Mucosa of descending colon (tissue), 3 donors: ENCODE measurements at regions not wholly inside any gene's neighbourhood (a gene's known extent, or its start where the extent isn't known, plus 50 kb on each side); places are given as distances from the start of the nearest gene placed in this dataset.

Experiments
- ATAC-seq: fragments of 200-7000 bp; cut with Tn5 transposase; one replicate; pipeline ENCODE4 v1.9.1; 2020; ENCODE audit warnings: mild to moderate bottlenecking, moderate library complexity
- DNase-seq, 3 donors: peaks; one replicate each; pipeline ENCODE4 v3.0.0-alpha.2; 2020
- H3K36me3 ChIP-seq: fragments of 200-600 bp; one replicate; pipeline ENCODE4 v1.8.0; 2021; ENCODE audit warnings: low read depth, mild to moderate bottlenecking
- H3K4me1 ChIP-seq: fragments of 200-600 bp; one replicate; pipeline ENCODE4 v1.8.0; 2021; ENCODE audit warnings: low read depth, mild to moderate bottlenecking
- H3K4me3 ChIP-seq: fragments of 200-600 bp; one replicate; pipeline ENCODE4 v1.8.0; 2021; ENCODE audit warnings: mild to moderate bottlenecking
- H3K9me3 ChIP-seq: fragments of 200-600 bp; one replicate; pipeline ENCODE4 v1.8.0; 2021; ENCODE audit warnings: mild to moderate bottlenecking
- CTCF ChIP-seq: fragments of 200-600 bp; IDR thresholded peaks from one replicate; pipeline ENCODE4 v1.8.0; 2022; ENCODE audit warnings: antibody characterized with exemption, mild to moderate bottlenecking
- intact Hi-C, 2 donors: fragments of 100-400 bp; cut with DNase I in 1 of 2; cut with micrococcal nuclease in 1 of 2; formaldehyde crosslinking; loops; one replicate each; pipeline versions ENCODE4 v1.11.0 to v1.11.1; 2022; cut with DNase I, micrococcal nuclease
- donor health status: DM: no; HTN: no; CAD: no; lungs with moderate emphysema.
- donor health status: DM: no; HTN: no; CAD: no.
- donor health status: DM: no; HTN: yes; CAD: no.

GRCh38 chr5:21181609-21182125 is 1193.7 kb upstream of the CDH18 start:
- peaks cover 30% of the 10 kb centered on the region for H3K9me3 ChIP-seq
- ATAC-seq, result no peak
- no peaks in the 10 kb centered on the region for H3K4me1 ChIP-seq
- intact Hi-C loops, result no loop called here
- H3K4me3 ChIP-seq, result no peak overlapping the region
- no peak for DNase-seq
- no peaks in the 10 kb centered on the region for H3K36me3 ChIP-seq
- no peak for TF ChIP-seq CTCF

DNA sequence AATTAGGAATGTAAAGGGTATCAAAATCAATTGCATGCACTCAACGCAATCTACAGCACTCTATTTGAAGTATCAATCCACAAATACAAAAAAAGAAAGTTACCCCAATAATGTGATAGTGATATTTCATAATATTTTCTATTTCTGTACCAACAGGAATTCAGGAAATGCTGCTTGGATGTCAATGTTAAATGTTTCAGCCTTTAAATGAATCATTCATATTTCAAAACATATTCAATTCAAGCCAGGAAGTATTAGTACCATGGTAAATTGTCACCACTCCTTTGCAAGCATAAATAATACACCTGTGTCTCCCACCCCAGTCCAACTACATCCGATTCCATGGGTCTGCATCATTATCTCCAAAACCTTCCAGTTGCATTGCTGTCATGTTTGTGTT is 1185.5 kb upstream of the CDH18 start:
- no peak overlapping the region for H3K4me3 ChIP-seq
- intact Hi-C loops, result no loop called here
- no peaks in the 10 kb centered on the region for H3K4me1 ChIP-seq

GRCh38 chr5:21173036-21173435 is 1185.0 kb upstream of the CDH18 start:
- no peaks in the 10 kb centered on the region for H3K36me3 ChIP-seq
- H3K4me3 ChIP-seq, result no peak overlapping the region
- DNase-seq (no peak), ATAC-seq (no peak)
- H3K9me3 ChIP-seq, result peaks cover 15% of the 10 kb centered on the region
- intact Hi-C loops, result no loop called here
- no peaks in the 10 kb centered on the region for H3K4me1 ChIP-seq
- TF ChIP-seq CTCF, result no peak

More for the DNA sequence above, 1185.5 kb upstream of the CDH18 start:
- DNase-seq, result no peak
- no peaks in the 10 kb centered on the region for H3K36me3 ChIP-seq
- TF ChIP-seq CTCF, result no peak
- ATAC-seq, result no peak
- peaks cover 15% of the 10 kb centered on the region for H3K9me3 ChIP-seq

- no peaks in the 10 kb centered on the region for H3K36me3 ChIP-seq
- ATAC-seq, result no peak
- peaks cover 20% of the 10 kb centered on the region for H3K9me3 ChIP-seq
- DNase-seq, result no peak
- H3K4me3 ChIP-seq, result no peak overlapping the region
- no peaks in the 10 kb centered on the region for H3K4me1 ChIP-seq
- no peak for TF ChIP-seq CTCF
- intact Hi-C loops, result no loop called here
These were observed 1183.0 kb upstream of the CDH18 start for GRCh38 chr5:21171038-21171437.

DNA sequence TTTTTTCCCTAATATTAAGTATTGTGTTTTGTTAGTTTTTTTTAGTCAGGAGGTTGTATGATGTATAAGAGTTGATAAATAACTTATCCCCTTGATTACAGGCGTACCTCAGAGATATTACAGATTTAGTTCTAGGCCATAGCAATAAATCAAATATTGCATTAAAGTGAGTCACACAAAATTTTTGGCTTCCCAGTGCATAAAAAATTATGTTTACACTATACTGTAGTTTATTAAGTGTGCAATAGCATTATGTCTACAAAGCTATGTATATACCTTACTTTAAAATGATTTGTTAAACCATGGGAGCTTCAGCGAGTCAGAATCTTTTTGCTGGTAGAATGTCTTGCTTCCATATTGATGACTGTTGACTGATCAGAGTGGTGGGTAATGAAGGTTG is 1180.6 kb upstream of the CDH18 start:
- intact Hi-C loops, result no loop called here

More for the DNA sequence above, 1180.6 kb upstream of the CDH18 start:
- ATAC-seq, result no peak
- peaks cover 17% of the 10 kb centered on the region for H3K9me3 ChIP-seq
- no peak for DNase-seq
- no peak for TF ChIP-seq CTCF
- no peak overlapping the region for H3K4me3 ChIP-seq
- H3K36me3 ChIP-seq, result no peaks in the 10 kb centered on the region
- H3K4me1 ChIP-seq, result no peaks in the 10 kb centered on the region
